ENCODE measurements at regions not wholly inside any gene's neighbourhood (a gene's known extent, or its start where the extent isn't known, plus 50 kb on each side); places are given as distances from the start of the nearest gene placed in this dataset.

GRCh38 chr7:156479596-156479995 is 161.0 kb upstream of the RNF32 start:
- no peak for DNase-seq

GRCh38 chr7:156478486-156478885 is 162.1 kb upstream of the RNF32 start:
- DNase-seq, result no peak

- no peak for DNase-seq
Observed at GRCh38 chr7:156475666-156476065, 164.9 kb upstream of the RNF32 start.

- DNase-seq, result no peak
Observed at GRCh38 chr7:156475179-156475578, 165.4 kb upstream of the RNF32 start.

- no peak for DNase-seq
Observed at GRCh38 chr7:156474241-156474743, 166.3 kb upstream of the RNF32 start.

GRCh38 chr7:156473476-156474240 is 166.9 kb upstream of the RNF32 start:
- no peak for DNase-seq

- DNase-seq, result no peak
Observed at GRCh38 chr7:156472267-156472666, 168.3 kb upstream of the RNF32 start.

GRCh38 chr7:156470399-156471320 is 169.9 kb upstream of the RNF32 start:
- DNase-seq, result no peak

GRCh38 chr7:156466955-156467625 is 173.5 kb upstream of the RNF32 start:
- no peak for DNase-seq

- DNase-seq, result no peak
Observed at GRCh38 chr7:156466272-156466671, 174.3 kb upstream of the RNF32 start.

- no peak for DNase-seq
Observed at GRCh38 chr7:156465186-156465585, 175.4 kb upstream of the RNF32 start.

GRCh38 chr7:156464339-156464738 is 176.2 kb upstream of the RNF32 start:
- no peak for DNase-seq

- no peak for DNase-seq
Observed at GRCh38 chr7:156463280-156463679, 177.3 kb upstream of the RNF32 start.

- peak; percentile 12 for DNase-seq
Observed at GRCh38 chr7:156461881-156462665, 178.5 kb upstream of the RNF32 start.

- no peak for DNase-seq
Observed at GRCh38 chr7:156460858-156461627, 179.5 kb upstream of the RNF32 start.

- no peak for DNase-seq
Observed at GRCh38 chr7:156459582-156459981, 181.0 kb upstream of the RNF32 start.

- no peak for DNase-seq
Observed at GRCh38 chr7:156459067-156459466, 181.5 kb upstream of the RNF32 start.

- DNase-seq, result no peak
Observed at GRCh38 chr7:156458011-156458410, 182.6 kb upstream of the RNF32 start.

GRCh38 chr7:156456503-156457115 is 184.0 kb upstream of the RNF32 start:
- no peak for DNase-seq

- DNase-seq, result no peak
Observed at GRCh38 chr7:156456032-156456431, 184.5 kb upstream of the RNF32 start.

GRCh38 chr7:156450473-156450872 is 190.1 kb upstream of the RNF32 start:
- no peak for DNase-seq
